ENCODE measurements at regions not wholly inside any gene's neighbourhood (a gene's known extent, or its start where the extent isn't known, plus 50 kb on each side); places are given as distances from the start of the nearest gene placed in this dataset.

- Histone ChIP-seq H3K27me3 (no peaks in the 10 kb centered on the region), H3K4me1 (no peaks in the 10 kb centered on the region), H3K4me3 (no peak overlapping the region), H3K36me3 (no peaks in the 10 kb centered on the region), H3K27ac (no peak overlapping the region), H3K9me3 (no peaks in the 10 kb centered on the region)
- DNase-seq = no peak
- TF ChIP-seq CTCF (IDR thresholded peaks at IDR 0.05) (no peak), POLR2A (IDR thresholded peaks at IDR 0.05) (no peak)
- 35 to 42% methylated on average over 2 of the region's 2 CpGs for WGBS, 2 donors
- intact Hi-C loops (cut with DNase I) = no loop called here
Measured at GRCh38 chr18:1002653-1003178, 98.0 kb downstream of the ADCYAP1 start.

- Histone ChIP-seq H3K27me3 (no peaks in the 10 kb centered on the region), H3K4me1 (no peaks in the 10 kb centered on the region), H3K27ac (no peak overlapping the region), H3K9me3 (no peaks in the 10 kb centered on the region), H3K36me3 (no peaks in the 10 kb centered on the region), H3K4me3 (no peak overlapping the region)
- TF ChIP-seq POLR2A (IDR thresholded peaks at IDR 0.05) = no peak
- no peak for TF ChIP-seq CTCF (IDR thresholded peaks at IDR 0.05)
- no peak for DNase-seq
- 50 to 100% methylated on average over 1 of the region's 1 CpG for WGBS, 2 donors
- intact Hi-C loops (cut with DNase I) = no loop called here
Measured at GRCh38 chr18:1003499-1003898, 98.8 kb downstream of the ADCYAP1 start.

- no peak overlapping the region for H3K27ac ChIP-seq
- intact Hi-C loops (cut with DNase I) = no loop called here
- TF ChIP-seq POLR2A (IDR thresholded peaks at IDR 0.05) (no peak), CTCF (IDR thresholded peaks at IDR 0.05) (no peak)
- H3K4me3 ChIP-seq = no peak overlapping the region
- H3K36me3 ChIP-seq = no peaks in the 10 kb centered on the region
- DNase-seq = no peak
- no peaks in the 10 kb centered on the region for H3K9me3 ChIP-seq
- 45 to 64% methylated on average over 3 of the region's 3 CpGs for WGBS, 2 donors
- H3K27me3 ChIP-seq = no peaks in the 10 kb centered on the region
- H3K4me1 ChIP-seq = no peaks in the 10 kb centered on the region
Measured at GRCh38 chr18:1006304-1006703, 101.6 kb downstream of the ADCYAP1 start.

- WGBS, 2 donors = 60 to 72% methylated on average over 6 of the region's 6 CpGs
- Histone ChIP-seq H3K36me3 (no peaks in the 10 kb centered on the region), H3K27me3 (no peaks in the 10 kb centered on the region), H3K9me3 (no peaks in the 10 kb centered on the region), H3K4me3 (no peak overlapping the region), H3K27ac (no peak overlapping the region), H3K4me1 (no peaks in the 10 kb centered on the region)
- intact Hi-C loops (cut with DNase I) = no loop called here
- TF ChIP-seq POLR2A (IDR thresholded peaks at IDR 0.05) = no peak
- no peak for TF ChIP-seq CTCF (IDR thresholded peaks at IDR 0.05)
- no peak for DNase-seq
Measured at GRCh38 chr18:1006965-1007364, 102.3 kb downstream of the ADCYAP1 start.

GRCh38 chr18:1011349-1011748 lies 106.7 kb downstream of the ADCYAP1 start:
- no peak for DNase-seq
- Histone ChIP-seq H3K27me3 (no peaks in the 10 kb centered on the region), H3K36me3 (no peaks in the 10 kb centered on the region), H3K9me3 (no peaks in the 10 kb centered on the region), H3K4me1 (no peaks in the 10 kb centered on the region), H3K4me3 (no peak overlapping the region), H3K27ac (no peak overlapping the region)
- 73 to 81% methylated on average over 3 of the region's 3 CpGs for WGBS, 2 donors
- intact Hi-C loops (cut with DNase I) = no loop called here
- TF ChIP-seq POLR2A (IDR thresholded peaks at IDR 0.05) (no peak), CTCF (IDR thresholded peaks at IDR 0.05) (no peak)

Measured in esophagus squamous epithelium (tissue), 5 donors.